AG04450 (cell line): ENCODE measurements at regions not wholly inside any gene's neighbourhood (a gene's known extent, or its start where the extent isn't known, plus 50 kb on each side); places are given as distances from the start of the nearest gene placed in this dataset.

ENCODE experiments used
- CTCF ChIA-PET: fragments of 300-600, 350-600 bp; formaldehyde crosslinking; extraction: SDS; loops from one replicate; lab custom pipeline; 2022; ENCODE audit warnings: antibody characterized with exemption, inconsistent platforms; lab: Charles Lee
- POLR2A ChIA-PET: fragments of 350-600 bp; formaldehyde crosslinking; extraction: SDS; loops from one replicate; lab custom pipeline; 2021; ENCODE audit warnings: antibody characterized with exemption, inconsistent platforms; lab: Yijun Ruan, JAX
- DNase-seq: peaks from one replicate; pipeline ENCODE4 v3.0.0-alpha.2; 2011; ENCODE audit warnings: low read depth, low spot score
- H3K27ac ChIP-seq: one replicate; pipeline ENCODE4 v1.5.1; 2012; ENCODE audit warnings: low read depth, low read length, control low read depth
- H3K27me3 ChIP-seq: one replicate; pipeline ENCODE4 v1.6.0; 2012; ENCODE audit warnings: low read length; ENCODE audit not compliant: control insufficient read depth, insufficient read depth
- H3K4me3 ChIP-seq: 2 replicates; pipeline ENCODE4 v1.5.1; 2011; ENCODE audit warnings: mild to moderate bottlenecking, low read depth, low read length, control low read depth
- H3K9me3 ChIP-seq: 2 replicates; pipeline ENCODE4 v1.5.1; 2012; ENCODE audit warnings: low read length; ENCODE audit not compliant: control insufficient read depth, insufficient read depth
- CTCF ChIP-seq: IDR thresholded peaks from 2 replicates; pipeline ENCODE4 v1.5.1; 2011; ENCODE audit warnings: low read depth, low read length, control low read depth, inconsistent platforms

- POLR2A ChIA-PET, result no interaction called here
- no peaks in the 10 kb centered on the region for H3K27me3 ChIP-seq
- DNase-seq, result no peak
- H3K9me3 ChIP-seq, result no peaks in the 10 kb centered on the region
- CTCF ChIA-PET, result interaction anchor here (1.5 kb wide), 1 partner anchor 32 kb away, joined by 9 read pairs; no protein-coding TSS in a partner anchor
- no peak for TF ChIP-seq CTCF
- H3K27ac ChIP-seq, result no peak overlapping the region
- H3K4me3 ChIP-seq, result no peak overlapping the region
These were observed 99.8 kb downstream of the ADRB2 start for GRCh38 chr5:148926207-148926606.

GRCh38 chr5:148927307-148927946, 101.0 kb downstream of the ADRB2 start:
- CTCF ChIA-PET, result interaction anchor here (0.6 to 2.0 kb wide), 5 partner anchors 29 to 920 kb away, joined by 3 to 9 read pairs (median 5); no protein-coding TSS in a partner anchor
- POLR2A ChIA-PET, result interaction anchor here (1.5 kb wide), 1 partner anchor 15 kb away, joined by 3 read pairs; no protein-coding TSS in a partner anchor
- TF ChIP-seq CTCF, result no peak
- no peak overlapping the region for H3K27ac ChIP-seq
- no peak overlapping the region for H3K4me3 ChIP-seq
- H3K9me3 ChIP-seq, result no peaks in the 10 kb centered on the region
- no peaks in the 10 kb centered on the region for H3K27me3 ChIP-seq
- DNase-seq, result no peak

- no peaks in the 10 kb centered on the region for H3K27me3 ChIP-seq
- H3K4me3 ChIP-seq, result no peak overlapping the region
- ChIA-PET POLR2A (interaction anchor here (1.5 kb wide), 1 partner anchor 15 kb away, joined by 3 read pairs; no protein-coding TSS in a partner anchor), CTCF (interaction anchor here (1.2 to 2.0 kb wide), 3 partner anchors 29 to 197 kb away, joined by 4 to 9 read pairs (median 5); no protein-coding TSS in a partner anchor)
- DNase-seq, result no peak
- H3K9me3 ChIP-seq, result no peaks in the 10 kb centered on the region
- H3K27ac ChIP-seq, result no peak overlapping the region
- no peak for TF ChIP-seq CTCF
These were observed 101.7 kb downstream of the ADRB2 start for GRCh38 chr5:148928141-148928540.

- H3K9me3 ChIP-seq, result no peaks in the 10 kb centered on the region
- no peak overlapping the region for H3K4me3 ChIP-seq
- H3K27ac ChIP-seq, result no peak overlapping the region
- ChIA-PET POLR2A (no interaction called here), CTCF (interaction anchor here (0.6 to 3.0 kb wide), 2 partner anchors 25 to 199 kb away, joined by 3 to 13 read pairs; no protein-coding TSS in a partner anchor)
- no peaks in the 10 kb centered on the region for H3K27me3 ChIP-seq
- no peak for TF ChIP-seq CTCF
- DNase-seq, result no peak
These were observed 105.1 kb downstream of the ADRB2 start for GRCh38 chr5:148931453-148932057.

GRCh38 chr5:148932355-148932935, 106.0 kb downstream of the ADRB2 start:
- no peak for DNase-seq
- ChIA-PET POLR2A (no interaction called here), CTCF (interaction anchor here (0.6 to 3.0 kb wide), 3 partner anchors 24 to 200 kb away, joined by 3 to 13 read pairs (median 8); no protein-coding TSS in a partner anchor)
- Histone ChIP-seq H3K4me3 (no peak overlapping the region), H3K27me3 (no peaks in the 10 kb centered on the region), H3K9me3 (no peaks in the 10 kb centered on the region), H3K27ac (no peak overlapping the region)
- no peak for TF ChIP-seq CTCF
